Mesendoderm (in vitro differentiated cells): ENCODE measurements at regions not wholly inside any gene's neighbourhood (a gene's known extent, or its start where the extent isn't known, plus 50 kb on each side); places are given as distances from the start of the nearest gene placed in this dataset.

Experiments used
- DNase-seq: peaks from one replicate; pipeline ENCODE4 v3.0.0; 2013
- H2AK5ac ChIP-seq: 2 replicates; pipeline ENCODE4 v1.6.1; 2013; ENCODE audit warnings: low read length, inconsistent platforms
- H2BK120ac ChIP-seq: 2 replicates; pipeline ENCODE4 v1.6.1; 2013; ENCODE audit warnings: low read depth, mild to moderate bottlenecking, low read length, moderate library complexity, mixed read lengths
- H2BK15ac ChIP-seq: replicated peaks from 2 replicates; pipeline ENCODE4 v1.6.1; 2013; ENCODE audit warnings: low read depth, mild to moderate bottlenecking, moderate library complexity
- H2BK5ac ChIP-seq: 2 replicates; pipeline ENCODE4 v1.6.1; 2013; ENCODE audit warnings: low read length, inconsistent platforms
- H3K18ac ChIP-seq: 2 replicates; pipeline ENCODE4 v1.6.1; 2013; ENCODE audit warnings: mild to moderate bottlenecking, low read length, mixed read lengths
- H3K23ac ChIP-seq: one replicate; pipeline ENCODE4 v1.6.1; 2013; ENCODE audit warnings: low read length
- H3K27ac ChIP-seq: 2 replicates; pipeline ENCODE4 v1.5.1; 2013; ENCODE audit warnings: low read depth, mild to moderate bottlenecking, inconsistent platforms, low read length, moderate library complexity
- H3K27me3 ChIP-seq: 2 replicates; pipeline ENCODE4 v1.6.1; 2013; ENCODE audit warnings: low read length, control low read depth, mild to moderate bottlenecking, inconsistent platforms; ENCODE audit not compliant: insufficient read depth, poor library complexity
- H3K36me3 ChIP-seq: 2 replicates; pipeline ENCODE4 v1.6.1; 2013; ENCODE audit warnings: low read length, inconsistent platforms; ENCODE audit not compliant: control insufficient read depth, insufficient read depth
- H3K4ac ChIP-seq: one replicate; pipeline ENCODE4 v1.6.1; 2013; ENCODE audit warnings: low read depth, mild to moderate bottlenecking, low read length, moderate library complexity
- H3K4me1 ChIP-seq: 2 replicates; pipeline ENCODE4 v1.6.1; 2013; ENCODE audit warnings: low read depth, low read length, inconsistent platforms; ENCODE audit not compliant: control insufficient read depth
- H3K4me2 ChIP-seq: 2 replicates; pipeline ENCODE4 v1.6.1; 2013; ENCODE audit warnings: low read length
- H3K4me3 ChIP-seq: 2 replicates; pipeline ENCODE4 v1.5.1; 2013; ENCODE audit warnings: mild to moderate bottlenecking, low read length
- H3K56ac ChIP-seq: one replicate; pipeline ENCODE4 v1.6.1; 2013; ENCODE audit warnings: low read length
- H3K79me1 ChIP-seq: 2 replicates; pipeline ENCODE4 v1.6.1; 2013; ENCODE audit warnings: low read length, inconsistent platforms
- H3K79me2 ChIP-seq: 2 replicates; pipeline ENCODE4 v1.6.1; 2013; ENCODE audit warnings: mild to moderate bottlenecking, low read length; ENCODE audit not compliant: control insufficient read depth, insufficient read depth
- H3K9ac ChIP-seq: 2 replicates; pipeline ENCODE4 v1.6.1; 2013; ENCODE audit warnings: low read length, inconsistent platforms
- H4K5ac ChIP-seq: one replicate; pipeline ENCODE4 v1.6.1; 2013; ENCODE audit warnings: low read length
- H4K8ac ChIP-seq: one replicate; pipeline ENCODE4 v1.6.1; 2013; ENCODE audit warnings: low read depth, mild to moderate bottlenecking, control low read depth, low read length, moderate library complexity
- WGBS: extraction: QIAGEN DNeasy Blood & Tissue Kit; methylation state at CpG from one replicate; pipeline ENCODE4 v1.1.7; 2013; ENCODE audit warnings: low lambda C conversion rate, missing lambda C conversion rate; ENCODE audit not compliant: insufficient coverage; ENCODE audit errors: extremely low coverage; 5-methylcytosine and 5-hydroxymethylcytosine counted together

DNA sequence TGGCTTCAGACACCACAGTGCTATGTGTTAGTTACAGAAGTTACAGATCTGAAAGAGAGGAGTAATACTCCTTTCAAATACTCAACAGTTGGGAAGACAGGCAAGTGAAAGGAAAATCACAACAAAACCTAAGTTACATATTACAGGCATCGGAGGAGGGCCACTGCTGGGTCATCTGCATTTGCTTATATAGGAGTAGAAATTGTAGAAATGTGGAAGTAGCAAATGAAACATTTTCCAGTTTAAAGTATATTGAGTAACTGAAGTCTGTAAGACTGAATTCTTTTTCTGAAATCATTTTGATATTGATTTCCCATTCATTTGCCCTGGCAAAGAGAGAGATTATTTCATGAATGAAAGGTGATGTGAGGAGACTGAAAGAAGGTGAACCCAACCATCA, 201.7 kb downstream of the SPRY1 start:
- no peaks in the 10 kb centered on the region for H3K27me3 ChIP-seq
- H4K5ac ChIP-seq, result no peak overlapping the region
- no CpG with 5 or more reads among the region's 1 CpG for WGBS
- H3K4me3 ChIP-seq, result no peak overlapping the region
- no peak overlapping the region for H3K4me2 ChIP-seq
- H4K8ac ChIP-seq, result no peak overlapping the region
- H3K4me1 ChIP-seq, result peaks cover 2% of the 10 kb centered on the region
- no peaks in the 10 kb centered on the region for H3K79me2 ChIP-seq
- H3K27ac ChIP-seq, result no peak overlapping the region
- H3K18ac ChIP-seq, result no peak overlapping the region
- H2BK5ac ChIP-seq, result no peak overlapping the region
- H3K4ac ChIP-seq, result no peak overlapping the region
- no peak for DNase-seq
- H2BK120ac ChIP-seq, result no peak overlapping the region
- no peak overlapping the region for H3K9ac ChIP-seq
- H3K23ac ChIP-seq, result no peak overlapping the region
- no peaks in the 10 kb centered on the region for H3K79me1 ChIP-seq
- H2AK5ac ChIP-seq, result no peak overlapping the region
- peak overlapping the region; percentile 74 for H2BK15ac ChIP-seq
- H3K56ac ChIP-seq, result no peak overlapping the region
- H3K36me3 ChIP-seq, result no peaks in the 10 kb centered on the region

DNA sequence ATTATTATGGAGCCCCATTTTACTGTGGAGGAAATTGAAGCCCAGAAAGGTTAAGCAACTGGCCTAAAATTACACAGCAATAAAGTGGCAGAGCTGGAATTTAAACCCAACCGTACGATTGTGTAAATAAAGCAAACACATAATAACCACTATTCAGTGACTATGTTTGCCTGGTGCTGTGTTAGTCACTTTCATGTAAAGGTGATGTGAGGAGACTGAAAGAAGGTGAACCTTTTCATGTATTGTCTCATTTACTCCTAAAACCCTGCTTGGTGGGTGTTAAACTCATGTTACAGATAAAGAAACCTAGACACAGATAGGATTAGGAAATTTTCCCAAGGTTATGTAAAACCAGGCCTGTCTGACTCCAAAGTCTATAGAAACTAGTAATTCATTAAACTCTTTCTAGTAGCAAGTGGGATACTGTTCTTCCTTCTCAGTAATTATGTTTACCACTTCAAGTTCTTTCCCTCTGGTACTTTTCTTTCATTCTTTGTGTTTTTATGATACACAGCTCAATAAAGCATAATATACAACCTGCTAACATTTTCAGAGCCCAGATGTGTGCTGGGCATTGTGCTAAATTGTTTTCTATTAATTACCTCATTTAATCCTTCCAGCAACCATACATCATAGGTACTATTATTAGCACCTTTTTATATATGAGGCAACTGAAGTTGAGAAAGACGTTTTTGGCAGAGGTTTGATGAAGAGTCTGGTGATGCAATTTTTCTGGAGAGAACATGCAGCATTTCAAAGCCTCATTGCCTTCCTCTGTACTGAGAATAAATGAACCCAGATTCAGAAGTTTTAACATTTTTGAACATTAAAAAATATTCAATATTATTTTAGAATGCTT, 202.7 kb downstream of the SPRY1 start:
- Histone ChIP-seq H2AK5ac (peak overlapping the region; percentile 28), H3K18ac (no peak overlapping the region), H4K8ac (no peak overlapping the region), H2BK120ac (no peak overlapping the region), H3K4ac (no peak overlapping the region), H3K79me2 (no peaks in the 10 kb centered on the region), H2BK5ac (no peak overlapping the region), H3K4me2 (no peak overlapping the region), H3K56ac (no peak overlapping the region), H3K79me1 (no peaks in the 10 kb centered on the region), H3K4me3 (no peak overlapping the region), H2BK15ac (peak overlapping the region; percentile 96), H3K27me3 (no peaks in the 10 kb centered on the region), H3K23ac (no peak overlapping the region), H3K9ac (no peak overlapping the region), H3K4me1 (peaks cover 2% of the 10 kb centered on the region), H3K36me3 (no peaks in the 10 kb centered on the region), H4K5ac (no peak overlapping the region), H3K27ac (no peak overlapping the region)
- WGBS, result no CpG with 5 or more reads among the region's 3 CpGs
- no peak for DNase-seq

DNA sequence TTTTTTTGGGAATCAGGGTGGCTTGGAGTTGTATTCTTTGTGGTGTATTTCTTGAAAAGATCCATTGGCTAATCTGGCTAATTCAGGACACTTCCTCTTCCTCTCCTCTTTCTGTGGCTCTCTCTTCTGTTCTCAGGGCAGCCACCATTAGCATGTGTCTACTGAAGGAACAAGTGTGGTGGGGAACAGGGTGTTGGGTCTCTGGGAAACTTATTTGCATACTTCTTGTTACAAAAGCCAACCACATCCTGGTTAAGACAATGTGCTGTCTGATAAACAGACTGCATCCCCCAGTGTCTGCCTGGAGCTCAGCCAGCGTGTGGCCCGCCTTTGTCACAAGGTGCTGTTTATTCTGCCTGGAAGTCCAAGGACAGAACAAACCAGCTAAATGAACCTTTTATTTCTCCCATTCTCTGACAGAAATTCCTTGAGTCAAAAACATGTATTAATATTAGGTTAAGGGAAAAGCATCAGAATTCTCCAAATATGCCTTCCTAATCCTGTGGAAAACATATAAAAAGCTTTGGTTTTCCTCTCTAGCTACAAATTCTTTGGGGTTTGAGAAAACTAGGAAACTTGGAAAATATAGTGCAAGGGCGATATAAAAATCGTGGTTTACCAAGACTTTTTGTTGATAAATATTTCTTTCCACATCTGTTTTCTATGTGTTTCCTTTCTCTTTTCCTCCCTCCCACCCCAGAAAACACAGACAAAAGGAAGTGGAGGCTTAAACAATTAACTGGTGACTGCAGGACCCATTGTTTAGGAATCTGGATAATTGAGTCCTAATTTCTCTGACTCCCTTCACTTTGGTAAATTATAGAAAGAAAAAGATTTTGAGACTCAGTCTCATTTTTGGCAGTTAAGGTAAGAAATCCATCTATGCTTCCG, 203.6 kb downstream of the SPRY1 start:
- DNase-seq, result peak; percentile 93
- no peak overlapping the region for H2BK120ac ChIP-seq
- H3K27ac ChIP-seq, result no peak overlapping the region
- no peak overlapping the region for H3K9ac ChIP-seq
- H3K4me1 ChIP-seq, result peaks cover 2% of the 10 kb centered on the region
- no CpG with 5 or more reads among the region's 5 CpGs for WGBS
- no peak overlapping the region for H3K4ac ChIP-seq
- no peak overlapping the region for H3K23ac ChIP-seq
- no peaks in the 10 kb centered on the region for H3K36me3 ChIP-seq
- no peak overlapping the region for H4K5ac ChIP-seq
- no peak overlapping the region for H3K56ac ChIP-seq
- no peak overlapping the region for H3K4me2 ChIP-seq
- no peak overlapping the region for H2BK5ac ChIP-seq
- no peak overlapping the region for H2AK5ac ChIP-seq
- no peaks in the 10 kb centered on the region for H3K79me1 ChIP-seq
- H2BK15ac ChIP-seq, result no peak overlapping the region
- H3K18ac ChIP-seq, result no peak overlapping the region
- no peak overlapping the region for H3K4me3 ChIP-seq
- H3K79me2 ChIP-seq, result no peaks in the 10 kb centered on the region
- H3K27me3 ChIP-seq, result no peaks in the 10 kb centered on the region
- H4K8ac ChIP-seq, result no peak overlapping the region

DNA sequence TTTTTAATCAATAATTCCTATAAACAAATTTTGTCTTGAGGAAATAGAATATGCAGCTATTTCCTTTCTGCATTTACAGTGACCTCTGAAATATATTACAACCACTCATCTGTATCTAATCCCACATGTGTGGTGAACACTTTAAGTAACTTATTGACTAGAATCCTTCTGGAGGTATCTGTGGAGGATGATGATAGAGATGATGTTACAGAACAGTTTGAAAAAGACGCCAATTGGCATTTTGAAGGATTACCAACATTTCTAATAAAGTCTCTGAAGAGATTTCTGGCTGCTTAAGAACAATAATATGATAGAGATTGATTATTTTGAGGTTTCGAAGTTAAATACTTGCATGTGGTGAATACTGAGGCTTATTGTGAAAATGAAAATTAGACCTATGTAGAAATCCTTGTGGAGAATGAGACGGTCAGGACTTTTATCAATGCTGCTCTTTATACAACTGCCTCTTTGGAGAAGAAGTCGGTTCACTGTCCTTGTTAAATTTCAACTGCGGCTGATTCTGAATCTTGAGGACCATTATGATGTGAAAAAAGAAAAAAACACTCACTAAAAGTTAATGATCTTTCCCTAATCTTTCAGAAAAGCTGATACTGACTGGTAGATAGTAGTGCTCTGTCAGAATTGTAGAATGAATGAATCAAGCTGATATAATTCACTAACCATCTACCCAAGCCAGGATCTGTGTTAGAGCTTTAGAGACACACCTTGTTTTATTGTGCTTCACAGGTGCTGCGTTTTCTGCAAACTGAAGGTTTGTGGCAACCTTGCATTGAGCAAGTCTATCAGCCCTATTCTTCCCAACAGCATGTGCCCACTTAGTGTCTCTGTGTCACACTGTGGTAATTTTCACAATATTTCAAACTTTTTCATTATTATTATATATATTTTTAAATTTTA, 204.7 kb downstream of the SPRY1 start:
- H2BK120ac ChIP-seq, result peak overlapping the region; percentile 45

DNA sequence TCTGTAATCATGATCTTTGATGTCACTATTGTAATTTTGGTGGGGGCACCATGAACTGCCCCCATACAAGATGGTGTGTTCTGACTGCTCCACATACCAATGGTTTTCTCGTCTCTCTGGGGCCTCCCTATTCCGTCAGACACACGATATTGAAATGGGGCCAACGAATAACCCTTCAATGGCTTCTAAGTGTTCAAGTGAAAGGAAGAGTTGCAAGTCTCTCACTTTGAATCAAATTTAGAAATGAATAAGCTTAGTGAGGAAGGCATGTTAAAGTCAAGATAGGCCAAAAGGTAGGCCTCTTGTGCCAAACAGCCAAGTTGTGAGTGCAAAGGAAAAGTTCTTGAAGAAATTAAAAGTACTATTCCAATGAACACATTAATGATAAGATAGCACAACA, 205.4 kb downstream of the SPRY1 start:
- Histone ChIP-seq H2AK5ac (no peak overlapping the region), H3K18ac (no peak overlapping the region), H2BK5ac (no peak overlapping the region), H4K8ac (no peak overlapping the region), H4K5ac (no peak overlapping the region), H3K9ac (no peak overlapping the region), H3K79me2 (no peaks in the 10 kb centered on the region), H3K4me1 (peaks cover 2% of the 10 kb centered on the region), H3K27ac (no peak overlapping the region), H3K23ac (no peak overlapping the region), H3K4ac (no peak overlapping the region), H2BK120ac (no peak overlapping the region), H3K4me2 (no peak overlapping the region), H3K36me3 (no peaks in the 10 kb centered on the region), H3K56ac (no peak overlapping the region), H3K4me3 (no peak overlapping the region), H3K27me3 (no peaks in the 10 kb centered on the region), H2BK15ac (no peak overlapping the region), H3K79me1 (no peaks in the 10 kb centered on the region)
- DNase-seq, result no peak
- no CpG with 5 or more reads among the region's 4 CpGs for WGBS

More for the DNA sequence above, 204.7 kb downstream of the SPRY1 start:
- no peak overlapping the region for H3K56ac ChIP-seq
- H3K23ac ChIP-seq, result no peak overlapping the region
- WGBS, result 100% methylated on average over 1 of the region's 6 CpGs
- no peaks in the 10 kb centered on the region for H3K36me3 ChIP-seq
- no peaks in the 10 kb centered on the region for H3K79me2 ChIP-seq
- H3K9ac ChIP-seq, result no peak overlapping the region
- no peaks in the 10 kb centered on the region for H3K79me1 ChIP-seq
- H3K4me1 ChIP-seq, result peaks cover 2% of the 10 kb centered on the region
- no peak overlapping the region for H2BK5ac ChIP-seq
- H4K8ac ChIP-seq, result no peak overlapping the region
- H3K27ac ChIP-seq, result no peak overlapping the region
- H2AK5ac ChIP-seq, result no peak overlapping the region
- H4K5ac ChIP-seq, result peak overlapping the region; percentile 54
- no peaks in the 10 kb centered on the region for H3K27me3 ChIP-seq
- H3K4me3 ChIP-seq, result no peak overlapping the region
- no peak overlapping the region for H3K4me2 ChIP-seq
- DNase-seq, result no peak
- H3K4ac ChIP-seq, result no peak overlapping the region
- no peak overlapping the region for H3K18ac ChIP-seq
- no peak overlapping the region for H2BK15ac ChIP-seq
